ENCODE measurements at regions not wholly inside any gene's neighbourhood (a gene's known extent, or its start where the extent isn't known, plus 50 kb on each side); places are given as distances from the start of the nearest gene placed in this dataset.

DNA sequence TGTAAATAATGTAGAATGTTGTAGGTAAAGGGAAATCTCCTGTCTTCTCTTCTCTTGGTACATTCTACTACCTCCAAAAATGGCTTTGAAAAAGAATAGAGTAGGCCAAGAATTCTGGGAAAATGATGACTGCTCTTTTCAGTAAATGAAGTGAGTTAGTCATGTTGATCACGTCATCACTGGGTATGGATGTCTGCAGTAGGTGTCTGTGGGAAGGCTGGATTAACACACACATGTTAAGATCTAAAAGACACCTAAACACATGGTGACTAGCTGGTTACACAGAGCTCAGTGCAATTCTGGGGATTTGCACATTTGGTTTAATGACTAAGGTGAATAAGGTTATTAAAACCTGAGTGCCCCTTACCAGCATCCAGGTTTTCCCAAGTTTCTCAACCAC is 161.5 kb downstream of the CEP120 start:
- TF ChIP-seq POLR2AphosphoS5 (IDR thresholded peaks at IDR 0.05): no peak
- TF ChIP-seq, protein P1, sequence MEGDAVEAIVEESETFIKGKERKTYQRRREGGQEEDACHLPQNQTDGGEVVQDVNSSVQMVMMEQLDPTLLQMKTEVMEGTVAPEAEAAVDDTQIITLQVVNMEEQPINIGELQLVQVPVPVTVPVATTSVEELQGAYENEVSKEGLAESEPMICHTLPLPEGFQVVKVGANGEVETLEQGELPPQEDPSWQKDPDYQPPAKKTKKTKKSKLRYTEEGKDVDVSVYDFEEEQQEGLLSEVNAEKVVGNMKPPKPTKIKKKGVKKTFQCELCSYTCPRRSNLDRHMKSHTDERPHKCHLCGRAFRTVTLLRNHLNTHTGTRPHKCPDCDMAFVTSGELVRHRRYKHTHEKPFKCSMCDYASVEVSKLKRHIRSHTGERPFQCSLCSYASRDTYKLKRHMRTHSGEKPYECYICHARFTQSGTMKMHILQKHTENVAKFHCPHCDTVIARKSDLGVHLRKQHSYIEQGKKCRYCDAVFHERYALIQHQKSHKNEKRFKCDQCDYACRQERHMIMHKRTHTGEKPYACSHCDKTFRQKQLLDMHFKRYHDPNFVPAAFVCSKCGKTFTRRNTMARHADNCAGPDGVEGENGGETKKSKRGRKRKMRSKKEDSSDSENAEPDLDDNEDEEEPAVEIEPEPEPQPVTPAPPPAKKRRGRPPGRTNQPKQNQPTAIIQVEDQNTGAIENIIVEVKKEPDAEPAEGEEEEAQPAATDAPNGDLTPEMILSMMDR (IDR thresholded peaks at IDR 0.05): no peak

Measured in breast epithelium (tissue), 3 donors.